Ectodermal cell (in vitro differentiated cells): ENCODE measurements at regions not wholly inside any gene's neighbourhood (a gene's known extent, or its start where the extent isn't known, plus 50 kb on each side); places are given as distances from the start of the nearest gene placed in this dataset.
"Not testable (repeated sequence)": the region's sequence is repeated elsewhere in the genome, so short reads cannot be mapped to it uniquely, and the experiment has no call there.

Experiments
- H3K27ac ChIP-seq: 2 replicates; pipeline ENCODE4 v1.7.0; 2013; ENCODE audit warnings: mild to moderate bottlenecking, low read depth, low read length; ENCODE audit not compliant: insufficient read depth, poor library complexity, severe bottlenecking
- H3K27me3 ChIP-seq: 2 replicates; pipeline ENCODE4 v1.7.0; 2013; ENCODE audit warnings: mild to moderate bottlenecking, low read length; ENCODE audit not compliant: insufficient read depth, control insufficient read depth, poor library complexity, severe bottlenecking
- H3K36me3 ChIP-seq: one replicate; pipeline ENCODE4 v1.7.0; 2013; ENCODE audit warnings: low read length; ENCODE audit not compliant: control insufficient read depth, insufficient read depth
- H3K4me1 ChIP-seq: one replicate; pipeline ENCODE4 v1.7.0; 2013; ENCODE audit warnings: low read length; ENCODE audit not compliant: control insufficient read depth, insufficient read depth
- H3K4me3 ChIP-seq: 2 replicates; pipeline ENCODE4 v1.7.0; 2013; ENCODE audit warnings: low read depth, low read length, control low read depth; ENCODE audit not compliant: insufficient read depth
- H3K9me3 ChIP-seq: 2 replicates; pipeline ENCODE4 v1.7.0; 2013; ENCODE audit warnings: mild to moderate bottlenecking, low read length, moderate library complexity; ENCODE audit not compliant: control insufficient read depth
- WGBS, 2 experiments: methylation state at CpG; one replicate each; pipeline ENCODE4 v1.1.7; 2013; ENCODE audit warnings: missing lambda C conversion rate in 2 of 2; 5-methylcytosine and 5-hydroxymethylcytosine counted together

- H3K4me1 ChIP-seq, result peaks cover 9% of the 10 kb centered on the region
- H3K4me3 ChIP-seq, result no peak overlapping the region
- no peaks in the 10 kb centered on the region for H3K36me3 ChIP-seq
- no peaks in the 10 kb centered on the region for H3K9me3 ChIP-seq
- WGBS, 2 experiments, result 85 to 92% methylated on average over 1 of the region's 1 CpG
- no peaks in the 10 kb centered on the region for H3K27me3 ChIP-seq
- no peak overlapping the region for H3K27ac ChIP-seq
These were observed 116.1 kb downstream of the SLC4A3 start for GRCh38 chr2:219743548-219743947.

GRCh38 chr2:219744066-219744465 is 116.6 kb downstream of the SLC4A3 start:
- Histone ChIP-seq H3K4me3 (no peak overlapping the region), H3K36me3 (no peaks in the 10 kb centered on the region), H3K9me3 (no peaks in the 10 kb centered on the region), H3K27ac (no peak overlapping the region), H3K4me1 (peaks cover 9% of the 10 kb centered on the region), H3K27me3 (no peaks in the 10 kb centered on the region)
- 89 to 91% methylated on average over 2 of the region's 2 CpGs for WGBS, 2 experiments

GRCh38 chr2:219744600-219744999 is 117.2 kb downstream of the SLC4A3 start:
- H3K27ac ChIP-seq, result no peak overlapping the region
- 84 to 85% methylated on average over 4 of the region's 4 CpGs for WGBS, 2 experiments
- peaks cover 7% of the 10 kb centered on the region for H3K4me1 ChIP-seq
- no peaks in the 10 kb centered on the region for H3K27me3 ChIP-seq
- H3K4me3 ChIP-seq, result no peak overlapping the region
- no peaks in the 10 kb centered on the region for H3K9me3 ChIP-seq
- H3K36me3 ChIP-seq, result no peaks in the 10 kb centered on the region

- Histone ChIP-seq H3K27ac (no peak overlapping the region), H3K27me3 (no peaks in the 10 kb centered on the region), H3K4me1 (peaks cover 7% of the 10 kb centered on the region), H3K4me3 (no peak overlapping the region), H3K9me3 (no peaks in the 10 kb centered on the region), H3K36me3 (no peaks in the 10 kb centered on the region)
- WGBS, 2 experiments, result 94 to 100% methylated on average over 1 of the region's 1 CpG
These were observed 120.2 kb downstream of the SLC4A3 start for GRCh38 chr2:219747637-219748036.

GRCh38 chr2:219748671-219749570 is 121.5 kb downstream of the SLC4A3 start:
- H3K9me3 ChIP-seq, result no peaks in the 10 kb centered on the region
- peaks cover 7% of the 10 kb centered on the region for H3K4me1 ChIP-seq
- no peak overlapping the region for H3K4me3 ChIP-seq
- H3K27me3 ChIP-seq, result no peaks in the 10 kb centered on the region
- WGBS, 2 experiments, result 85 to 91% methylated on average over 4 of the region's 4 CpGs
- no peak overlapping the region for H3K27ac ChIP-seq
- H3K36me3 ChIP-seq, result no peaks in the 10 kb centered on the region

GRCh38 chr2:219751121-219751520 is 123.7 kb downstream of the SLC4A3 start:
- H3K27ac ChIP-seq, H3K4me3 ChIP-seq, H3K4me1 ChIP-seq, H3K27me3 ChIP-seq, H3K36me3 ChIP-seq, H3K9me3 ChIP-seq: not testable (repeated sequence)
- 95% methylated on average over 34 of the region's 34 CpGs for WGBS, 2 experiments

GRCh38 chr2:219752726-219753125 is 125.3 kb downstream of the SLC4A3 start:
- Histone ChIP-seq H3K9me3 (no peaks in the 10 kb centered on the region), H3K27me3 (no peaks in the 10 kb centered on the region), H3K4me3 (no peak overlapping the region), H3K27ac (no peak overlapping the region), H3K4me1 (no peaks in the 10 kb centered on the region), H3K36me3 (no peaks in the 10 kb centered on the region)
- WGBS, 2 experiments, result 95 to 97% methylated on average over 2 of the region's 2 CpGs

GRCh38 chr2:219758907-219759680 is 131.7 kb downstream of the SLC4A3 start:
- WGBS, 2 experiments, result 92 to 95% methylated on average over 3 of the region's 3 CpGs
- no peak overlapping the region for H3K27ac ChIP-seq
- H3K27me3 ChIP-seq, result no peaks in the 10 kb centered on the region
- H3K4me1 ChIP-seq, result no peaks in the 10 kb centered on the region
- H3K36me3 ChIP-seq, result no peaks in the 10 kb centered on the region
- no peaks in the 10 kb centered on the region for H3K9me3 ChIP-seq
- H3K4me3 ChIP-seq, result no peak overlapping the region

- 92 to 95% methylated on average over 3 of the region's 3 CpGs for WGBS, 2 experiments
- no peaks in the 10 kb centered on the region for H3K4me1 ChIP-seq
- no peaks in the 10 kb centered on the region for H3K36me3 ChIP-seq
- H3K27ac ChIP-seq, result no peak overlapping the region
- H3K4me3 ChIP-seq, result no peak overlapping the region
- no peaks in the 10 kb centered on the region for H3K27me3 ChIP-seq
- no peaks in the 10 kb centered on the region for H3K9me3 ChIP-seq
These were observed 132.4 kb downstream of the SLC4A3 start for GRCh38 chr2:219759801-219760200.

- 80 to 97% methylated on average over 4 of the region's 5 CpGs for WGBS, 2 experiments
- Histone ChIP-seq H3K4me3 (no peak overlapping the region), H3K27ac (no peak overlapping the region), H3K4me1 (peaks cover 4% of the 10 kb centered on the region), H3K27me3 (no peaks in the 10 kb centered on the region), H3K9me3 (no peaks in the 10 kb centered on the region), H3K36me3 (no peaks in the 10 kb centered on the region)
These were observed 137.9 kb downstream of the SLC4A3 start for GRCh38 chr2:219765231-219765911.
